H1 (cell line): ENCODE measurements at regions not wholly inside any gene's neighbourhood (a gene's known extent, or its start where the extent isn't known, plus 50 kb on each side); places are given as distances from the start of the nearest gene placed in this dataset.

Experiments used
- HDAC6 ChIP-seq: IDR thresholded peaks from one replicate; pipeline ENCODE4 v1.7.1; 2012; ENCODE audit warnings: low read depth, mild to moderate bottlenecking, inconsistent platforms, low read length, moderate library complexity
- RFX5 ChIP-seq: IDR thresholded peaks from 2 replicates; pipeline ENCODE4 v1.6.1; 2011; ENCODE audit warnings: low read depth, low read length, improper control_type of control experiment, borderline replicate concordance
- TF ChIP-seq, protein P1 (sequence below): IDR thresholded peaks from 2 replicates; pipeline ENCODE4 v1.6.1; 2011; ENCODE audit warnings: low read depth, mild to moderate bottlenecking, low read length; ENCODE audit not compliant: insufficient read depth

GRCh38 chr11:23543651-23544222 is 683.5 kb upstream of the CCDC179 start (continued):
- TF ChIP-seq, protein P1, sequence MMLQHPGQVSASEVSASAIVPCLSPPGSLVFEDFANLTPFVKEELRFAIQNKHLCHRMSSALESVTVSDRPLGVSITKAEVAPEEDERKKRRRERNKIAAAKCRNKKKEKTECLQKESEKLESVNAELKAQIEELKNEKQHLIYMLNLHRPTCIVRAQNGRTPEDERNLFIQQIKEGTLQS: no peak
- TF ChIP-seq RFX5: no peak
- TF ChIP-seq HDAC6: no peak
